ENCODE measurements at regions not wholly inside any gene's neighbourhood (a gene's known extent, or its start where the extent isn't known, plus 50 kb on each side); places are given as distances from the start of the nearest gene placed in this dataset.

DNA sequence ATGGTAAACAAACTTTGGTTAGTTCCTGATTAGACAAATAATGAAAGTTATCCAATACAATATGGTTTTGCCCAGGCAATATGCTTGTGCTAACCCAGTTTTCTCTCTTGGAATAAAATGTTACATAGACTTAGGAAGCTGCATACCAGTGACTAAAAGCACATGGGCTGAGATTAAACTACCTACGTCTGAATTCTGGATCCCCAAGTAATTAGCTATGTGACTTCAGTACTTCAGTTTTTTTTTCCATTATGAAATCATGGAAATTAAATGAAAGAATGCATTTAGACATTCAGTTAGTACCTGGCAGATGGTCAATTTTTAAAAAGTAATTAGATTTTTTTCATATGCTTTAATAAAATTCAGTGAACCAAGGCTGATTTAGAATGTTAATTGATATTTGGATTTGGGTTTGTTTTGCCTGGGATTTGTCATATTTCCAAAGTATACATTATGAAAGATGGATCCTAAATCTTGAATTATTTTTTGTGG is 213.9 kb downstream of the PTH2R start:
- H3K27ac ChIP-seq (ENCODE audit: low read depth in 1 of 2, low read length in 2 of 2), result no peak overlapping the region
- no peaks in the 10 kb centered on the region for H3K4me1 ChIP-seq (ENCODE audit: control insufficient read depth in 4 of 4, insufficient read depth in 4 of 4, low read length in 3 of 4)
- DNase-seq (ENCODE audit: low spot score), result no peak
- 49% methylated on average over 1 of the region's 1 CpG for WGBS
- H3K27me3 ChIP-seq (ENCODE audit: control insufficient read depth in 4 of 4, insufficient read depth in 4 of 4, low read length in 3 of 4), result no peaks in the 10 kb centered on the region
- no peak overlapping the region for H3K9ac ChIP-seq (ENCODE audit: low read depth in 1 of 2, low read length in 2 of 2)
- TF ChIP-seq YY1 (IDR thresholded peaks at IDR 0.05), result no peak
- no peak for TF ChIP-seq GABPA (IDR thresholded peaks at IDR 0.05 in 1 of 2, conservative IDR thresholded peaks at IDR 0.05 in 1 of 2)
- no peak for TF ChIP-seq RAD21 (IDR thresholded peaks at IDR 0.05)
- TF ChIP-seq, protein P1, sequence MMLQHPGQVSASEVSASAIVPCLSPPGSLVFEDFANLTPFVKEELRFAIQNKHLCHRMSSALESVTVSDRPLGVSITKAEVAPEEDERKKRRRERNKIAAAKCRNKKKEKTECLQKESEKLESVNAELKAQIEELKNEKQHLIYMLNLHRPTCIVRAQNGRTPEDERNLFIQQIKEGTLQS (IDR thresholded peaks at IDR 0.05), result no peak
- TF ChIP-seq TAF1 (conservative IDR thresholded peaks at IDR 0.05), result no peak
- no peak for TF ChIP-seq NR2F2 (IDR thresholded peaks at IDR 0.05)
- TF ChIP-seq, protein P2, sequence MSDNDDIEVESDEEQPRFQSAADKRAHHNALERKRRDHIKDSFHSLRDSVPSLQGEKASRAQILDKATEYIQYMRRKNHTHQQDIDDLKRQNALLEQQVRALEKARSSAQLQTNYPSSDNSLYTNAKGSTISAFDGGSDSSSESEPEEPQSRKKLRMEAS (IDR thresholded peaks at IDR 0.05), result no peak
- no peak for TF ChIP-seq HNF4A (conservative IDR thresholded peaks at IDR 0.05)
- TF ChIP-seq, protein P3, sequence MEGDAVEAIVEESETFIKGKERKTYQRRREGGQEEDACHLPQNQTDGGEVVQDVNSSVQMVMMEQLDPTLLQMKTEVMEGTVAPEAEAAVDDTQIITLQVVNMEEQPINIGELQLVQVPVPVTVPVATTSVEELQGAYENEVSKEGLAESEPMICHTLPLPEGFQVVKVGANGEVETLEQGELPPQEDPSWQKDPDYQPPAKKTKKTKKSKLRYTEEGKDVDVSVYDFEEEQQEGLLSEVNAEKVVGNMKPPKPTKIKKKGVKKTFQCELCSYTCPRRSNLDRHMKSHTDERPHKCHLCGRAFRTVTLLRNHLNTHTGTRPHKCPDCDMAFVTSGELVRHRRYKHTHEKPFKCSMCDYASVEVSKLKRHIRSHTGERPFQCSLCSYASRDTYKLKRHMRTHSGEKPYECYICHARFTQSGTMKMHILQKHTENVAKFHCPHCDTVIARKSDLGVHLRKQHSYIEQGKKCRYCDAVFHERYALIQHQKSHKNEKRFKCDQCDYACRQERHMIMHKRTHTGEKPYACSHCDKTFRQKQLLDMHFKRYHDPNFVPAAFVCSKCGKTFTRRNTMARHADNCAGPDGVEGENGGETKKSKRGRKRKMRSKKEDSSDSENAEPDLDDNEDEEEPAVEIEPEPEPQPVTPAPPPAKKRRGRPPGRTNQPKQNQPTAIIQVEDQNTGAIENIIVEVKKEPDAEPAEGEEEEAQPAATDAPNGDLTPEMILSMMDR (IDR thresholded peaks at IDR 0.05; ENCODE audit: low read depth, low read length, missing input control), result no peak
- TF ChIP-seq RXRA (IDR thresholded peaks at IDR 0.05), result no peak
- no peak for TF ChIP-seq HNF4G (IDR thresholded peaks at IDR 0.05)
- TF ChIP-seq SP1 (IDR thresholded peaks at IDR 0.05), result no peak
- TF ChIP-seq FOXA2 (IDR thresholded peaks at IDR 0.05), result no peak
- TF ChIP-seq, protein P4, sequence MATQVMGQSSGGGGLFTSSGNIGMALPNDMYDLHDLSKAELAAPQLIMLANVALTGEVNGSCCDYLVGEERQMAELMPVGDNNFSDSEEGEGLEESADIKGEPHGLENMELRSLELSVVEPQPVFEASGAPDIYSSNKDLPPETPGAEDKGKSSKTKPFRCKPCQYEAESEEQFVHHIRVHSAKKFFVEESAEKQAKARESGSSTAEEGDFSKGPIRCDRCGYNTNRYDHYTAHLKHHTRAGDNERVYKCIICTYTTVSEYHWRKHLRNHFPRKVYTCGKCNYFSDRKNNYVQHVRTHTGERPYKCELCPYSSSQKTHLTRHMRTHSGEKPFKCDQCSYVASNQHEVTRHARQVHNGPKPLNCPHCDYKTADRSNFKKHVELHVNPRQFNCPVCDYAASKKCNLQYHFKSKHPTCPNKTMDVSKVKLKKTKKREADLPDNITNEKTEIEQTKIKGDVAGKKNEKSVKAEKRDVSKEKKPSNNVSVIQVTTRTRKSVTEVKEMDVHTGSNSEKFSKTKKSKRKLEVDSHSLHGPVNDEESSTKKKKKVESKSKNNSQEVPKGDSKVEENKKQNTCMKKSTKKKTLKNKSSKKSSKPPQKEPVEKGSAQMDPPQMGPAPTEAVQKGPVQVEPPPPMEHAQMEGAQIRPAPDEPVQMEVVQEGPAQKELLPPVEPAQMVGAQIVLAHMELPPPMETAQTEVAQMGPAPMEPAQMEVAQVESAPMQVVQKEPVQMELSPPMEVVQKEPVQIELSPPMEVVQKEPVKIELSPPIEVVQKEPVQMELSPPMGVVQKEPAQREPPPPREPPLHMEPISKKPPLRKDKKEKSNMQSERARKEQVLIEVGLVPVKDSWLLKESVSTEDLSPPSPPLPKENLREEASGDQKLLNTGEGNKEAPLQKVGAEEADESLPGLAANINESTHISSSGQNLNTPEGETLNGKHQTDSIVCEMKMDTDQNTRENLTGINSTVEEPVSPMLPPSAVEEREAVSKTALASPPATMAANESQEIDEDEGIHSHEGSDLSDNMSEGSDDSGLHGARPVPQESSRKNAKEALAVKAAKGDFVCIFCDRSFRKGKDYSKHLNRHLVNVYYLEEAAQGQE (IDR thresholded peaks at IDR 0.05), result no peak
- TF ChIP-seq EGR1 (IDR thresholded peaks at IDR 0.05; ENCODE audit: low read depth in 2 of 2), result no peak
- no peak for TF ChIP-seq JUND (IDR thresholded peaks at IDR 0.05)
- TF ChIP-seq, protein P5, sequence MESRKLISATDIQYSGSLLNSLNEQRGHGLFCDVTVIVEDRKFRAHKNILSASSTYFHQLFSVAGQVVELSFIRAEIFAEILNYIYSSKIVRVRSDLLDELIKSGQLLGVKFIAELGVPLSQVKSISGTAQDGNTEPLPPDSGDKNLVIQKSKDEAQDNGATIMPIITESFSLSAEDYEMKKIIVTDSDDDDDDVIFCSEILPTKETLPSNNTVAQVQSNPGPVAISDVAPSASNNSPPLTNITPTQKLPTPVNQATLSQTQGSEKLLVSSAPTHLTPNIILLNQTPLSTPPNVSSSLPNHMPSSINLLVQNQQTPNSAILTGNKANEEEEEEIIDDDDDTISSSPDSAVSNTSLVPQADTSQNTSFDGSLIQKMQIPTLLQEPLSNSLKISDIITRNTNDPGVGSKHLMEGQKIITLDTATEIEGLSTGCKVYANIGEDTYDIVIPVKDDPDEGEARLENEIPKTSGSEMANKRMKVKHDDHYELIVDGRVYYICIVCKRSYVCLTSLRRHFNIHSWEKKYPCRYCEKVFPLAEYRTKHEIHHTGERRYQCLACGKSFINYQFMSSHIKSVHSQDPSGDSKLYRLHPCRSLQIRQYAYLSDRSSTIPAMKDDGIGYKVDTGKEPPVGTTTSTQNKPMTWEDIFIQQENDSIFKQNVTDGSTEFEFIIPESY (IDR thresholded peaks at IDR 0.05), result no peak
- no peak for TF ChIP-seq FOXA1 (IDR thresholded peaks at IDR 0.05)
- H3K36me3 ChIP-seq (ENCODE audit: control insufficient read depth in 4 of 4, insufficient read depth in 3 of 4, low read depth in 1 of 4, low read length in 3 of 4), result no peaks in the 10 kb centered on the region
- peaks cover 0 to 1% (median 0%) of the 10 kb centered on the region in 4 donors for H3K9me3 ChIP-seq (ENCODE audit: control insufficient read depth in 4 of 4, low read length in 3 of 4)
- no peak overlapping the region for H3K4me3 ChIP-seq (ENCODE audit: low read depth in 1 of 3, low read length in 3 of 3)
